GM21723 (cell line): ENCODE measurements at regions not wholly inside any gene's neighbourhood (a gene's known extent, or its start where the extent isn't known, plus 50 kb on each side); places are given as distances from the start of the nearest gene placed in this dataset.
"Not testable (repeated sequence)": the region's sequence is repeated elsewhere in the genome, so short reads cannot be mapped to it uniquely, and the experiment has no call there.

Source experiments
- ATAC-seq: cut with Tn5 transposase; IDR thresholded peaks from one replicate; pipeline ENCODE4 v1.9.1; 2021; ENCODE audit warnings: mild to moderate bottlenecking, moderate library complexity; ENCODE audit not compliant: unreplicated experiment

GRCh38 chr12:91289906-91290305 is 107.3 kb upstream of the DCN start:
- no peak for ATAC-seq

- ATAC-seq = no peak
Observed at GRCh38 chr12:91289072-91289471, 106.5 kb upstream of the DCN start.

GRCh38 chr12:91287753-91288152 is 105.1 kb upstream of the DCN start:
- ATAC-seq = no peak

GRCh38 chr12:91278126-91278525 is 95.5 kb upstream of the DCN start:
- ATAC-seq = no peak

GRCh38 chr12:91276509-91276908 is 93.9 kb upstream of the DCN start:
- no peak for ATAC-seq

- no peak for ATAC-seq
Observed at GRCh38 chr12:91275321-91275720, 92.7 kb upstream of the DCN start.

- ATAC-seq = no peak
Observed at GRCh38 chr12:91274916-91275315, 92.3 kb upstream of the DCN start.

- no peak for ATAC-seq
Observed at GRCh38 chr12:91273560-91273959, 90.9 kb upstream of the DCN start.

GRCh38 chr12:91272461-91273063 is 89.9 kb upstream of the DCN start:
- no peak for ATAC-seq

- ATAC-seq = no peak
Observed at GRCh38 chr12:91271185-91271584, 88.6 kb upstream of the DCN start.

GRCh38 chr12:91267039-91267438 is 84.4 kb upstream of the DCN start:
- no peak for ATAC-seq

- ATAC-seq = no peak
Observed at GRCh38 chr12:91264178-91264577, 81.6 kb upstream of the DCN start.

GRCh38 chr12:91261820-91262676 is 79.4 kb upstream of the DCN start:
- ATAC-seq = no peak

GRCh38 chr12:91256411-91256810 is 73.8 kb upstream of the DCN start:
- no peak for ATAC-seq

GRCh38 chr12:91252341-91252740 is 69.7 kb upstream of the DCN start:
- ATAC-seq = no peak

- no peak for ATAC-seq
Observed at GRCh38 chr12:91250273-91250665, 67.7 kb upstream of the DCN start.

GRCh38 chr12:91249518-91250272 is 67.1 kb upstream of the DCN start:
- no peak for ATAC-seq

- no peak for ATAC-seq
Observed at GRCh38 chr12:91249054-91249453, 66.4 kb upstream of the DCN start.

- ATAC-seq = not testable (repeated sequence)
Observed at GRCh38 chr12:91243177-91243576, 60.6 kb upstream of the DCN start.

- ATAC-seq = no peak
Observed at GRCh38 chr12:91241756-91242155, 59.1 kb upstream of the DCN start.

GRCh38 chr12:91240386-91241095 is 57.9 kb upstream of the DCN start:
- ATAC-seq = no peak
